C4-2B (cell line): ENCODE measurements at regions not wholly inside any gene's neighbourhood (a gene's known extent, or its start where the extent isn't known, plus 50 kb on each side); places are given as distances from the start of the nearest gene placed in this dataset.

ENCODE experiments used
- ZFX ChIP-seq: fragments of 450-650 bp; IDR thresholded peaks from 2 replicates; pipeline ENCODE4 v1.6.1; 2017
- TF ChIP-seq, protein P1 (sequence below): fragments of 450-650 bp; conservative IDR thresholded peaks from 2 replicates; pipeline ENCODE4 v1.5.1; 2017; ENCODE audit warnings: mild to moderate bottlenecking

DNA sequence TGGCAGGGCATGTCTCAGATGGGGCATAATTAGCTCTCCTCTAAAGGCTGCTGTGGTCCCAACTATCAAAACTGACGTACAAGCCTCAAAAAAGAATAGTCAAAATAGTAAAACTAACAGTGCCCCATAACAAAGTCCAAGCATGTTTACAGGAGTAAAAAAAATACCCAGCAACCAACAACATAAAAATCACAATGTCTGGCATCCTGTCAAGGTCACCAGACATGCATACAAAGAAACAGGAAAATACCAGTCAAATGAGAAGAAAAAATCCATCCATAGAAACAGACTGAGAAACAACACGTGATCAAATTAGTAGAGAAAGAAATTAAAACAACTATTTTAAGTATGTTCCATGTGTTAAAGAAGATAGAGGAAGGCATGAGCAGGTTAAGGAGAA, 131.2 kb upstream of the C14orf180 start:
- TF ChIP-seq, protein P1, sequence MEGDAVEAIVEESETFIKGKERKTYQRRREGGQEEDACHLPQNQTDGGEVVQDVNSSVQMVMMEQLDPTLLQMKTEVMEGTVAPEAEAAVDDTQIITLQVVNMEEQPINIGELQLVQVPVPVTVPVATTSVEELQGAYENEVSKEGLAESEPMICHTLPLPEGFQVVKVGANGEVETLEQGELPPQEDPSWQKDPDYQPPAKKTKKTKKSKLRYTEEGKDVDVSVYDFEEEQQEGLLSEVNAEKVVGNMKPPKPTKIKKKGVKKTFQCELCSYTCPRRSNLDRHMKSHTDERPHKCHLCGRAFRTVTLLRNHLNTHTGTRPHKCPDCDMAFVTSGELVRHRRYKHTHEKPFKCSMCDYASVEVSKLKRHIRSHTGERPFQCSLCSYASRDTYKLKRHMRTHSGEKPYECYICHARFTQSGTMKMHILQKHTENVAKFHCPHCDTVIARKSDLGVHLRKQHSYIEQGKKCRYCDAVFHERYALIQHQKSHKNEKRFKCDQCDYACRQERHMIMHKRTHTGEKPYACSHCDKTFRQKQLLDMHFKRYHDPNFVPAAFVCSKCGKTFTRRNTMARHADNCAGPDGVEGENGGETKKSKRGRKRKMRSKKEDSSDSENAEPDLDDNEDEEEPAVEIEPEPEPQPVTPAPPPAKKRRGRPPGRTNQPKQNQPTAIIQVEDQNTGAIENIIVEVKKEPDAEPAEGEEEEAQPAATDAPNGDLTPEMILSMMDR: no peak
- no peak for TF ChIP-seq ZFX
